GM23338 (cell line): ENCODE measurements at regions not wholly inside any gene's neighbourhood (a gene's known extent, or its start where the extent isn't known, plus 50 kb on each side); places are given as distances from the start of the nearest gene placed in this dataset.

Experiments
- CREB1 ChIP-seq: fragments of 250-450 bp; sonication (Bioruptor Pico); IDR thresholded peaks from 2 replicates; pipeline ENCODE4 v1.5.0; 2020; ENCODE audit warnings: low read depth, mild to moderate bottlenecking, moderate library complexity
- CTCF ChIP-seq, 2 experiments: fragments of 200-600 bp in 1 of 2; sonication (generic) in 1 of 2; conservative IDR thresholded peaks; 2 replicates each; pipeline versions ENCODE4 v1.5.1 to v1.6.1; 2016 to 2017; ENCODE audit warnings: antibody characterized with exemption in 2 of 2, low read depth in 2 of 2, mild to moderate bottlenecking in 2 of 2, moderate library complexity in 1 of 2
- ETS1 ChIP-seq: IDR thresholded peaks from 2 replicates; pipeline ENCODE4 v1.6.1; 2016; ENCODE audit warnings: antibody characterized with exemption
- EZH2 ChIP-seq: fragments of 200-600 bp; sonication (generic); IDR thresholded peaks from one replicate; pipeline ENCODE4 v1.8.0; 2017; ENCODE audit warnings: antibody characterized with exemption, mild to moderate bottlenecking, low read depth; ENCODE audit not compliant: unreplicated experiment
- EZH2phosphoT487 ChIP-seq: fragments of 200-600 bp; sonication (generic); IDR thresholded peaks from one replicate; pipeline ENCODE4 v1.8.1; 2018; ENCODE audit warnings: antibody characterized with exemption; ENCODE audit not compliant: unreplicated experiment
- JUNB ChIP-seq: IDR thresholded peaks from one replicate; pipeline ENCODE4 v1.6.1; 2016; ENCODE audit warnings: antibody characterized with exemption; ENCODE audit not compliant: unreplicated experiment
- NANOG ChIP-seq: IDR thresholded peaks from 2 replicates; pipeline ENCODE4 v1.6.1; 2016; ENCODE audit warnings: antibody characterized with exemption, borderline replicate concordance
- POLR2AphosphoS5 ChIP-seq: IDR thresholded peaks from 2 replicates; pipeline ENCODE4 v1.6.1; 2016; ENCODE audit warnings: antibody characterized with exemption, low read depth
- STAT1 ChIP-seq: IDR thresholded peaks from one replicate; pipeline ENCODE4 v1.6.1; 2016; ENCODE audit warnings: antibody characterized with exemption; ENCODE audit not compliant: unreplicated experiment
- ZNF114 ChIP-seq: fragments of 250-450 bp; sonication (Bioruptor Pico); IDR thresholded peaks from 2 replicates; pipeline ENCODE4 v1.5.0; 2020; ENCODE audit warnings: mild to moderate bottlenecking, moderate library complexity
- ZNF331 ChIP-seq: fragments of 250-450 bp; sonication (Bioruptor Pico); IDR thresholded peaks from 2 replicates; pipeline ENCODE4 v1.5.0; 2020; ENCODE audit warnings: low read depth, mild to moderate bottlenecking, moderate library complexity
- ZNF462 ChIP-seq: fragments of 250-450 bp; sonication (Bioruptor Pico); IDR thresholded peaks from 2 replicates; pipeline ENCODE4 v1.5.0; 2020; ENCODE audit warnings: mild to moderate bottlenecking, moderate library complexity
- TF ChIP-seq, protein P1 (sequence below): IDR thresholded peaks from one replicate; pipeline ENCODE4 v1.6.1; 2018; ENCODE audit warnings: antibody characterized with exemption; ENCODE audit not compliant: unreplicated experiment

DNA sequence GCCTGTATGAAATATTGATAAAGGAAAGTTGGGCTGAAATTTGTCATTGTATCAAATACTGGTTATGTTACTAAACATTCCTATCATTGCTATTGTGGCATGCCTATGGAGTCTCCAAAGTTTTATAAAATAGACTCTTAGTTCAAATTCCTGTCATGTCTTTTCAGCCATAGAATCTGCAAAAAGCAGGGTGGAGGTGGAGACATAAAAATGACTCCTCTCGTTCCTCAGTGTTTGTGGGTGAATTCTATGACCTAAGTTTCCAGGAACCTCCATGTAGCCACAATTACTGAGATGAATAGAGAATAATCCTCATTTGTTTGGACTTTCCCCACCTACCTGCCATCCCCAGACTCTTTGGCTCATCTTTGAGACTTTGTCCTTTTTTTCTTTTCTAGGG lies 326.3 kb upstream of the ETAA1 start:
- TF ChIP-seq CTCF (conservative IDR thresholded peaks at IDR 0.05; ENCODE audit: low read depth in 2 of 2), result no peak
- TF ChIP-seq, protein P1, sequence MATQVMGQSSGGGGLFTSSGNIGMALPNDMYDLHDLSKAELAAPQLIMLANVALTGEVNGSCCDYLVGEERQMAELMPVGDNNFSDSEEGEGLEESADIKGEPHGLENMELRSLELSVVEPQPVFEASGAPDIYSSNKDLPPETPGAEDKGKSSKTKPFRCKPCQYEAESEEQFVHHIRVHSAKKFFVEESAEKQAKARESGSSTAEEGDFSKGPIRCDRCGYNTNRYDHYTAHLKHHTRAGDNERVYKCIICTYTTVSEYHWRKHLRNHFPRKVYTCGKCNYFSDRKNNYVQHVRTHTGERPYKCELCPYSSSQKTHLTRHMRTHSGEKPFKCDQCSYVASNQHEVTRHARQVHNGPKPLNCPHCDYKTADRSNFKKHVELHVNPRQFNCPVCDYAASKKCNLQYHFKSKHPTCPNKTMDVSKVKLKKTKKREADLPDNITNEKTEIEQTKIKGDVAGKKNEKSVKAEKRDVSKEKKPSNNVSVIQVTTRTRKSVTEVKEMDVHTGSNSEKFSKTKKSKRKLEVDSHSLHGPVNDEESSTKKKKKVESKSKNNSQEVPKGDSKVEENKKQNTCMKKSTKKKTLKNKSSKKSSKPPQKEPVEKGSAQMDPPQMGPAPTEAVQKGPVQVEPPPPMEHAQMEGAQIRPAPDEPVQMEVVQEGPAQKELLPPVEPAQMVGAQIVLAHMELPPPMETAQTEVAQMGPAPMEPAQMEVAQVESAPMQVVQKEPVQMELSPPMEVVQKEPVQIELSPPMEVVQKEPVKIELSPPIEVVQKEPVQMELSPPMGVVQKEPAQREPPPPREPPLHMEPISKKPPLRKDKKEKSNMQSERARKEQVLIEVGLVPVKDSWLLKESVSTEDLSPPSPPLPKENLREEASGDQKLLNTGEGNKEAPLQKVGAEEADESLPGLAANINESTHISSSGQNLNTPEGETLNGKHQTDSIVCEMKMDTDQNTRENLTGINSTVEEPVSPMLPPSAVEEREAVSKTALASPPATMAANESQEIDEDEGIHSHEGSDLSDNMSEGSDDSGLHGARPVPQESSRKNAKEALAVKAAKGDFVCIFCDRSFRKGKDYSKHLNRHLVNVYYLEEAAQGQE, result no peak
- no peak for TF ChIP-seq CREB1 (CRISPR knock-in tag)
- TF ChIP-seq EZH2, result no peak
- TF ChIP-seq JUNB, result no peak
- TF ChIP-seq ZNF462 (CRISPR knock-in tag), result no peak
- TF ChIP-seq NANOG, result no peak
- no peak for TF ChIP-seq ZNF331
- no peak for TF ChIP-seq EZH2phosphoT487
- TF ChIP-seq POLR2AphosphoS5, result no peak
- no peak for TF ChIP-seq ZNF114 (CRISPR knock-in tag)
- TF ChIP-seq STAT1, result no peak
- TF ChIP-seq ETS1, result no peak
